AG09309 (cell line): ENCODE measurements at regions not wholly inside any gene's neighbourhood (a gene's known extent, or its start where the extent isn't known, plus 50 kb on each side); places are given as distances from the start of the nearest gene placed in this dataset.

Source experiments
- DNase-seq: peaks from one replicate; pipeline ENCODE4 v3.0.0-alpha.2; 2010; ENCODE audit warnings: low read depth
- H3K4me3 ChIP-seq: 2 replicates; pipeline ENCODE4 v1.5.1; 2011; ENCODE audit warnings: mild to moderate bottlenecking, low read depth, low read length, moderate library complexity; ENCODE audit not compliant: control insufficient read depth
- TF ChIP-seq, protein P1 (sequence below): IDR thresholded peaks from 2 replicates; pipeline ENCODE4 v1.5.1; 2011; ENCODE audit warnings: mild to moderate bottlenecking, low read depth, low read length, inconsistent platforms; ENCODE audit not compliant: insufficient read depth, control insufficient read depth; ENCODE audit errors: missing control alignments

DNA sequence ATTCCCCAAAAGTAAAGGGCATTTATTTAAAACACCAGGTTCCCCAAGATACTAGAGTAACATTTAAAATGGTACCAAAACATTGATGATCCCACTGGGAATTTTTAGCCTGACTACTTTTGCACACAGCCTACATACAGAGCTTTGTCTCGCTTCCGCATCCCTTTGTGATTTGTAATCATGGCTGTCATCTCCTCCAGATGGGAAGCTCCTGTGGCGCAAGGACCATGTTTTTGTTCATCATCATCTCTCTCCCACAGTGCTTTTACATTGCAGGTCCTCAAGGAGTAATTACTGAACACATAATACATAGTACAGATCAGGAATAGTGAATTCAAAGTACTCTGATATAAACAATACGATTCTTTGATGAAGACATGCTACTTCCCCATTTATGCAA, 231.2 kb upstream of the MTNR1B start:
- TF ChIP-seq, protein P1, sequence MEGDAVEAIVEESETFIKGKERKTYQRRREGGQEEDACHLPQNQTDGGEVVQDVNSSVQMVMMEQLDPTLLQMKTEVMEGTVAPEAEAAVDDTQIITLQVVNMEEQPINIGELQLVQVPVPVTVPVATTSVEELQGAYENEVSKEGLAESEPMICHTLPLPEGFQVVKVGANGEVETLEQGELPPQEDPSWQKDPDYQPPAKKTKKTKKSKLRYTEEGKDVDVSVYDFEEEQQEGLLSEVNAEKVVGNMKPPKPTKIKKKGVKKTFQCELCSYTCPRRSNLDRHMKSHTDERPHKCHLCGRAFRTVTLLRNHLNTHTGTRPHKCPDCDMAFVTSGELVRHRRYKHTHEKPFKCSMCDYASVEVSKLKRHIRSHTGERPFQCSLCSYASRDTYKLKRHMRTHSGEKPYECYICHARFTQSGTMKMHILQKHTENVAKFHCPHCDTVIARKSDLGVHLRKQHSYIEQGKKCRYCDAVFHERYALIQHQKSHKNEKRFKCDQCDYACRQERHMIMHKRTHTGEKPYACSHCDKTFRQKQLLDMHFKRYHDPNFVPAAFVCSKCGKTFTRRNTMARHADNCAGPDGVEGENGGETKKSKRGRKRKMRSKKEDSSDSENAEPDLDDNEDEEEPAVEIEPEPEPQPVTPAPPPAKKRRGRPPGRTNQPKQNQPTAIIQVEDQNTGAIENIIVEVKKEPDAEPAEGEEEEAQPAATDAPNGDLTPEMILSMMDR: no peak
- no peak for DNase-seq

DNA sequence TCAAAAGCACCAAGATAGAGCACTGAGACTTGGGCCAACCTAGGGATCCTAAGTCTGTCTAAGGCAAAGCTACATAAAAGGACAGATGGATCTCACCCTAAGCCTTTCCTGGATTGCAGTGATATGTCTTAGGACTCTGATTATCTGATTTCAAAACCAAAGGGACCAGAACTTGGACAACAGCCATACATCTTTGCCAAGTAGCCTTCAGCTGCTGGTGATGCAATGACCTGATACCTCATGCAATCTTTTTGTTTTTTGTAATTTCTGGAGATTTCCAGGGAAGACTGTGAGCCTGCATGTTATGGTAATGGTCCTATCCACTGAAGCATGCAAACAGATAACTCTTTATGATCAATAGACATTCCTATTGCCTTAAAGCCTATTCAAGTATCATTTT, 230.4 kb upstream of the MTNR1B start:
- H3K4me3 ChIP-seq: no peak overlapping the region
- TF ChIP-seq, protein P1: no peak
- DNase-seq: peak; percentile 32

More for the DNA sequence above, 231.2 kb upstream of the MTNR1B start:
- H3K4me3 ChIP-seq: no peak overlapping the region

DNA sequence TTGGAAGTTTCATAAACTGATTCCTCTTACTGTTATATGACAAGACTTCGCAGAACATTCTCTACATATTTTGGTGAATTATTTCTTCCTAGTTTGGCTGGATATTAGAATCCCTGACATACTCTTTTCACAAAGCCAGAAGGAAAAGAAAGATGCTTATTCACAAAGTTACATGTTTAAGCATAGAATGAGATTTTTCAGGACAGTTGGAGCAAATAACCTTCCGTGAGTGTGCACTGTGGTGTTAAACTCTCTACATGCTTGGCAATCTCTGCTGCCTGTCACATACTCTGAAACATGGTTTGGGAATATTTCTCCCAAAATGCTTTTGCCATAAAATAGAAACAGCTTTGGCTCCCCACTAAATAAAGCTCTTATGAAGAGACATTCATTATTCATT, 230.0 kb upstream of the MTNR1B start:
- TF ChIP-seq, protein P1: no peak
- no peak for DNase-seq
- H3K4me3 ChIP-seq: no peak overlapping the region

DNA sequence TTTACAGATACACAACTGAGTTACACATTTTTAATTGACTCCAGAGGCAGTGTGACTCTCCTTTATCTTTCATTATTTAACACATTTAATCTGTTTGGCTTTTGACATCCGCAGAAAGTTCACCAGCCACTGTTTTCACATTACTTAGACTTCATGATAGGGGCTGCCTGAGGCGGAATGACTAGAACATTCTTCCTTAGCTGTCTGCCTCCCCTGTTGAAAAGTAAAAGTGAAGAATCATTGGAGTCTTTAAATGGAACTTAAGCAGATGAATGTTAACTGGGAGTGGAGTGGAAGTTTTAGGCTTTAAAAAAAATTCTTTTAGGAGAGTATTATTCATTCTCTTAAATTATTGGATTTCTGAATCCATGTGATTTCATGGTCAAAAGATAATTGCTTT, 229.2 kb upstream of the MTNR1B start:
- H3K4me3 ChIP-seq: no peak overlapping the region
- no peak for DNase-seq
- TF ChIP-seq, protein P1: no peak

DNA sequence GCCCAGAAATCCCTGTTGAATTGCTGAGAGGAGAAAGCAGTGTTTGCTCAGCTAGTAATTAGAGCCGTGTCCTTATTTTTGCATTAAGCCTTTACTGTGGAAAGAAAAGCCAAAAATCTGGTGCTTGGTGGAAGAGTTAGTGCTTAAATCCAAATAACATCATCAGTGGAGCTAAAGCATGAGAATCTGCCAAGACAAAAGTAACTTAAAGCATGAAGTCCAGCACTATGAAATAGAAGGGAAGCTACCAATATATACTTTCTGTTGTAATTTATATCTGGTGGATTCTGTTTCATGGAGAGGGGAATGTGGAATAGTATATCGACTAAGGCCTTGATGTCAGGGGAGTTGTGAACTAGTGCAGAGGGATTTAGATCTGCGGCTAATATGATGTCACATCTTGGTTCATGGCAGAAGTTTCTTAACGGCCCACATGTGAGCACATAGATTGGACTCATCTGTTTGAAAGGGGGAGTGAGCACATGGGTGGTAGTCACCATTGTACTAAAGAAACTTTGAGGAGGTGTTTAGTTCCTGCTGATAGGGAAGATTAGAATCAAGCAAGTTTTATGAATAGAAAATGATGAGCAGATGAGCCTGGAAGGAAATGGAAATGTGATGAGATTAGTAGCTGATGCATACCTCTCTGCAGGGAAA, 224.4 kb upstream of the MTNR1B start:
- TF ChIP-seq, protein P1: no peak
- no peak overlapping the region for H3K4me3 ChIP-seq
- DNase-seq: no peak

DNA sequence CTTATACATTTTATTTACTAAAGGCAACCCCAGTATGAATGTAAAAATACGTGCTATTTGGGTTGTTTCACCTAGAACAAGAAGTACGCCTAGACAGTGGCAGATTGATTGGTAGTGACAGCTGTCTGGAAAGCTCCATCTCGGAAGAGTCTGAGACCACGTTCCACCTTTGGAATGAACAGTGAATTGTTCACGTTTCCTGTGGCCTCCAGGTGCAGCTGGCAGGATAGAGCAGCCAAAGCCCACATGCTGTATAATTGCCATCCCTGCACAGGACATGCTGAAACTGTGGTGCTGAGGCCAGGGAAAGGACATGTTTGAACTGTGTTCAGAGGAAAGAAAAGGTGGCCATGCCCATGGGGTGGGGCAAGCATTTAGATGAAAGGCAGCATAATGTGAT, 218.7 kb upstream of the MTNR1B start:
- TF ChIP-seq, protein P1: no peak
- H3K4me3 ChIP-seq: no peak overlapping the region
- no peak for DNase-seq

DNA sequence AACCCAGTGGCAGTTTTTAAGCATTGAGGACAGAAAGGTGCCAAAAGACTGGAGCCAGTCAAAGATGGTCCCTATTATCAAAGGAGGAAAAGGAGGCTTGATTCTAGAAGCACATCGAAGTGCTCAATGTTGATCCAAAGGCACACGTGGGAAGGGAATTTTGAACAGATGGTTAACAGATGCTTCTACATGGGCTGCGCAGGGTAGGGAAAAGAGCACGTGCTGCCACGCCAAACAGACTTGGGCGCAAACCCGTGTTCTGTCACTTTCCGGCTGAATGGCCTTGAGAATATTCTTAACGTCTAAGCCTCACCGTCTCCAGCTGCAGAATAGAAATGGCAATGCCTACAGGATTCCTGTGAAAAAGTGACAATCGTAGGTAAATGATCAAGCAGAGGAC, 217.9 kb upstream of the MTNR1B start:
- H3K4me3 ChIP-seq: no peak overlapping the region
- DNase-seq: no peak
- TF ChIP-seq, protein P1: no peak
